ENCODE measurements at regions not wholly inside any gene's neighbourhood (a gene's known extent, or its start where the extent isn't known, plus 50 kb on each side); places are given as distances from the start of the nearest gene placed in this dataset.
"Not testable (repeated sequence)": the region's sequence is repeated elsewhere in the genome, so short reads cannot be mapped to it uniquely, and the experiment has no call there.

GRCh38 chr20:48489046-48489463 lies 338.7 kb downstream of the PREX1 start:
- no peak overlapping the region for H3K27ac ChIP-seq (replicated peaks in 1 of 4)
- intact Hi-C loops (cut with DNase I), result no loop called here
- H3K4me1 ChIP-seq, result no peaks in the 10 kb centered on the region
- H3K9me3 ChIP-seq, result no peaks in the 10 kb centered on the region
- 91% methylated on average over 7 of the region's 12 CpGs for WGBS
- H3K4me3 ChIP-seq, result no peak overlapping the region
- TF ChIP-seq EP300 (IDR thresholded peaks at IDR 0.05) (no peak), CTCF (IDR thresholded peaks at IDR 0.05) (no peak), POLR2AphosphoS5 (IDR thresholded peaks at IDR 0.05) (no peak)
- H3K27me3 ChIP-seq, result peaks cover 0 to 5% (median 0%) of the 10 kb centered on the region in 4 donors
- H3K36me3 ChIP-seq, result no peaks in the 10 kb centered on the region
- DNase-seq (ENCODE audit: extremely low spot score), result no peak

- WGBS, result 79% methylated on average over 8 of the region's 9 CpGs
Measured at GRCh38 chr20:48488334-48489034, 339.3 kb downstream of the PREX1 start.

DNA sequence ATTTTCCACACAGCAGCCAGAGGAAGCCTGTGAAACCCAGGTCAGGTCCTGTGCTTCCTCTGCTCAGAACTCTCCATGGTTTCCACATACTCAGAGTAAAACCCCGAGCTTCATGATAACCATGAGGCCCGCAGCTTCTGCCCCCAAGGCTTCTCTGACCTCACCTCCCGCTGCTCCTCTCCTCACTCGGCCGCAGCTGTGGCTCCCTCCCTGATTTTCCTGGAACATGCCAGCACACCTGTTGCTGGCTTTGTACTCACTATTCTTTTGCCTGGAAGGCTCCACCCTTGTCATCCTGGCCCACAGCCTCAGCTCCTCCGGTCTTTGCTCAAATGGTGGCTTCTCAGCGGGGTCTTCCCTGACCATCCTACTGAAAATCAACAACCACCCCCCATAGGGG lies 341.7 kb downstream of the PREX1 start:
- 74% methylated on average over 7 of the region's 7 CpGs for WGBS
- H3K4me3 ChIP-seq, result no peak overlapping the region
- no peak for TF ChIP-seq CTCF (IDR thresholded peaks at IDR 0.05)
- no peak for TF ChIP-seq POLR2AphosphoS5 (IDR thresholded peaks at IDR 0.05)
- no peak for TF ChIP-seq POLR2A (IDR thresholded peaks at IDR 0.05; ENCODE audit: low read depth)
- TF ChIP-seq EP300 (IDR thresholded peaks at IDR 0.05), result no peak
- H3K27ac ChIP-seq (replicated peaks in 1 of 4), result no peak overlapping the region
- H3K36me3 ChIP-seq, result no peaks in the 10 kb centered on the region
- peaks cover 0 to 5% (median 0%) of the 10 kb centered on the region in 4 donors for H3K27me3 ChIP-seq
- H3K4me1 ChIP-seq, result no peaks in the 10 kb centered on the region
- intact Hi-C loops (cut with DNase I), result no loop called here
- DNase-seq (ENCODE audit: extremely low spot score), result no peak
- no peaks in the 10 kb centered on the region for H3K9me3 ChIP-seq

More at GRCh38 chr20:48488334-48489034, 339.3 kb downstream of the PREX1 start:
- H3K4me1 ChIP-seq; H3K27ac ChIP-seq (replicated peaks in 1 of 4); H3K4me3 ChIP-seq; H3K36me3 ChIP-seq; H3K9me3 ChIP-seq; DNase-seq (ENCODE audit: extremely low spot score); H3K27me3 ChIP-seq; intact Hi-C loops (cut with DNase I): not testable (repeated sequence)

DNA sequence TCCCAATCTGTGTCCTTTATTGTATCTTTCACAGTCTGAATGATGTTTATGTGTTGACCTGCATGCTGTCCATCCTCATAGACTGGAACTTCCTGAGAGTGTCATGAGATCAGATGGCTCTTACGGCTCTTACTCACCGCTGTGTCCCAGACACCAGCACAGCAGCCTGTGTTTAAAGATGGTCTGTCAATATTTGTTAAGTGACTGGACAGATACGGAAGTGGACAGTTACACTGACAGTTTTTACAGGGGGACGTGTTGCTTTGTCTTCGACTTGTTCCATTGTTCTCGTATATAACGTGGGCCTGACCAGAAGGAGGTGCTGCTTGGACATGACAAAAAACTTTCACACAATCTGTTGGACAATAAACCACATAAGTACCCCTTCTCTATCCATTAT lies 342.6 kb downstream of the PREX1 start:
- H3K9me3 ChIP-seq; H3K27ac ChIP-seq (replicated peaks in 1 of 4); H3K27me3 ChIP-seq; H3K36me3 ChIP-seq; H3K4me3 ChIP-seq; intact Hi-C loops (cut with DNase I); H3K4me1 ChIP-seq; DNase-seq (ENCODE audit: extremely low spot score): not testable (repeated sequence)
- 84% methylated on average over 7 of the region's 7 CpGs for WGBS

- no peaks in the 10 kb centered on the region for H3K9me3 ChIP-seq
- H3K36me3 ChIP-seq, result no peaks in the 10 kb centered on the region
- no peaks in the 10 kb centered on the region for H3K4me1 ChIP-seq
- peaks cover 0 to 13% (median 0%) of the 10 kb centered on the region in 4 donors for H3K27me3 ChIP-seq
- no peak for TF ChIP-seq EP300 (IDR thresholded peaks at IDR 0.05)
- no peak for TF ChIP-seq CTCF (IDR thresholded peaks at IDR 0.05)
- no peak for TF ChIP-seq POLR2A (IDR thresholded peaks at IDR 0.05; ENCODE audit: low read depth)
- TF ChIP-seq POLR2AphosphoS5 (IDR thresholded peaks at IDR 0.05), result no peak
- no peak overlapping the region for H3K4me3 ChIP-seq
- H3K27ac ChIP-seq (replicated peaks in 1 of 4), result no peak overlapping the region
- intact Hi-C loops (cut with DNase I), result no loop called here
- DNase-seq (ENCODE audit: extremely low spot score), result no peak
- 83% methylated on average over 8 of the region's 11 CpGs for WGBS
Measured at GRCh38 chr20:48483334-48484066, 344.3 kb downstream of the PREX1 start.
